NOMO-1 treated with DMSO at 0.1 percent for 48 hours (cell line): ENCODE measurements at regions not wholly inside any gene's neighbourhood (a gene's known extent, or its start where the extent isn't known, plus 50 kb on each side); places are given as distances from the start of the nearest gene placed in this dataset.

ENCODE experiments used
- DNase-seq: peaks from one replicate; lab custom pipeline; 2025; ENCODE audit not compliant: unreplicated experiment; lab: John Stamatoyannopoulos, UW

GRCh38 chr16:8519179-8519578, 71.1 kb downstream of the TMEM114 start:
- no peak for DNase-seq

- DNase-seq, result no peak
Measured at GRCh38 chr16:8517280-8517679, 73.0 kb downstream of the TMEM114 start.

GRCh38 chr16:8516471-8516870, 73.8 kb downstream of the TMEM114 start:
- no peak for DNase-seq

GRCh38 chr16:8512941-8513624, 77.2 kb downstream of the TMEM114 start:
- no peak for DNase-seq

GRCh38 chr16:8511464-8511863, 78.8 kb downstream of the TMEM114 start:
- DNase-seq, result no peak

- DNase-seq, result no peak
Measured at GRCh38 chr16:8510160-8510559, 80.2 kb downstream of the TMEM114 start.

- DNase-seq, result peak; percentile 95
Measured at GRCh38 chr16:8505327-8505991, 84.9 kb downstream of the TMEM114 start.

GRCh38 chr16:8502446-8502845, 87.9 kb downstream of the TMEM114 start:
- DNase-seq, result no peak

- DNase-seq, result no peak
Measured at GRCh38 chr16:8500351-8500750, 90.0 kb downstream of the TMEM114 start.

- no peak for DNase-seq
Measured at GRCh38 chr16:8496364-8496763, 93.9 kb downstream of the TMEM114 start.

GRCh38 chr16:8493972-8494371, 96.3 kb downstream of the TMEM114 start:
- DNase-seq, result no peak

GRCh38 chr16:8492690-8493089, 97.6 kb downstream of the TMEM114 start:
- DNase-seq, result no peak

GRCh38 chr16:8489580-8489979, 100.7 kb downstream of the TMEM114 start:
- DNase-seq, result no peak

- no peak for DNase-seq
Measured at GRCh38 chr16:8486985-8487384, 103.3 kb downstream of the TMEM114 start.

GRCh38 chr16:8483396-8483795, 106.9 kb downstream of the TMEM114 start:
- DNase-seq, result no peak

GRCh38 chr16:8481810-8482209, 108.5 kb downstream of the TMEM114 start:
- DNase-seq, result no peak

GRCh38 chr16:8476824-8477223, 113.5 kb downstream of the TMEM114 start:
- no peak for DNase-seq

- DNase-seq, result no peak
Measured at GRCh38 chr16:8474587-8474986, 115.7 kb downstream of the TMEM114 start.

GRCh38 chr16:8469102-8469778, 121.1 kb downstream of the TMEM114 start:
- DNase-seq, result no peak

- DNase-seq, result no peak
Measured at GRCh38 chr16:8464979-8465378, 125.3 kb downstream of the TMEM114 start.

GRCh38 chr16:8459085-8459733, 131.1 kb downstream of the TMEM114 start:
- DNase-seq, result no peak
